Endothelial cell of umbilical vein (primary cell): ENCODE measurements at regions not wholly inside any gene's neighbourhood (a gene's known extent, or its start where the extent isn't known, plus 50 kb on each side); places are given as distances from the start of the nearest gene placed in this dataset.

Source experiments
- BruUV-seq: library from RNA; stranded (reverse); fragments of 400-500 nt; replicated peaks from 2 replicates; lab custom pipeline; 2021; lab: Mats Ljungman, UMichigan
- CTCF ChIA-PET: fragments of 300-600, 350-600 bp; sonication (Branson Sonifier 250); formaldehyde crosslinking; loops from one replicate; lab custom pipeline; 2021; ENCODE audit warnings: antibody characterized with exemption, inconsistent platforms; lab: Charles Lee
- POLR2A ChIA-PET: fragments of 300-600, 350-600 bp; sonication (Branson Sonifier 250); formaldehyde crosslinking; loops from one replicate; lab custom pipeline; 2021; ENCODE audit warnings: antibody characterized with exemption, inconsistent platforms; lab: Charles Lee
- DNase-seq: peaks from one replicate; pipeline ENCODE4 v3.0.0-alpha.2; 2011; ENCODE audit warnings: low read depth, low spot score
- FAIRE-seq: peaks from 2 replicates; lab custom pipeline; 2011; peaks lifted over from hg19 to GRCh38; lab: Jason Lieb, UNC
- H2AFZ ChIP-seq: 2 replicates; pipeline ENCODE4 v1.6.0; 2012; ENCODE audit warnings: low read depth, low read length, control low read depth, inconsistent platforms
- H3K27ac ChIP-seq: 2 replicates; pipeline ENCODE4 v1.5.1; 2011; ENCODE audit warnings: low read depth, mild to moderate bottlenecking, control low read depth, low read length, moderate library complexity; ENCODE audit not compliant: insufficient read depth
- H3K27me3 ChIP-seq, 2 experiments: 2 replicates each; pipeline versions ENCODE4 v1.6.0 to v1.6.1; 2011; ENCODE audit warnings: low read length in 2 of 2, mixed read lengths in 1 of 2; ENCODE audit not compliant: control insufficient read depth in 2 of 2, insufficient read depth in 2 of 2
- H3K36me3 ChIP-seq, 2 experiments: 2 replicates in 1 of 2; 3 replicates in 1 of 2; pipeline ENCODE4 v1.5.1; 2011; ENCODE audit warnings: low read length in 2 of 2, mild to moderate bottlenecking in 1 of 2, moderate library complexity in 1 of 2; ENCODE audit not compliant: control insufficient read depth in 2 of 2, insufficient read depth in 2 of 2; ENCODE audit errors: extremely low read depth in 1 of 2
- H3K4me1 ChIP-seq: 3 replicates; pipeline ENCODE4 v1.5.1; 2011; ENCODE audit warnings: mild to moderate bottlenecking, low read length; ENCODE audit not compliant: control insufficient read depth, insufficient read depth; ENCODE audit errors: extremely low read depth
- H3K4me2 ChIP-seq: 2 replicates; pipeline ENCODE4 v1.6.1; 2011; ENCODE audit warnings: low read length, control low read depth, mixed read lengths; ENCODE audit not compliant: insufficient read depth
- H3K4me3 ChIP-seq, 3 experiments: fragments of 200-600 bp in 1 of 3; sonication (generic), shearing (Covaris generic) in 1 of 3; replicated peaks in 1 of 3; 2 replicates each; pipeline ENCODE4 v1.5.1; 2011 to 2016; ENCODE audit warnings: control low read depth in 3 of 3, low read length in 3 of 3, mild to moderate bottlenecking in 2 of 3, inconsistent platforms in 1 of 3, low read depth in 1 of 3, moderate library complexity in 1 of 3; ENCODE audit not compliant: insufficient read depth in 1 of 3
- H3K79me2 ChIP-seq: 2 replicates; pipeline ENCODE4 v1.6.0; 2012; ENCODE audit warnings: low read length, inconsistent platforms; ENCODE audit not compliant: control insufficient read depth, insufficient read depth
- H3K9ac ChIP-seq: replicated peaks from 2 replicates; pipeline ENCODE3; 2011; ENCODE audit warnings: low read length, control low read depth; ENCODE audit not compliant: insufficient read depth; ENCODE audit errors: extremely low read depth
- H3K9me1 ChIP-seq: replicated peaks from 3 replicates; pipeline ENCODE4 v1.6.0; 2011; ENCODE audit warnings: mild to moderate bottlenecking, low read length; ENCODE audit not compliant: control insufficient read depth, insufficient read depth; ENCODE audit errors: extremely low read depth
- H3K9me3 ChIP-seq: replicated peaks from 2 replicates; pipeline ENCODE4 v1.5.1; 2012; ENCODE audit warnings: low read length, inconsistent platforms; ENCODE audit not compliant: control insufficient read depth, insufficient read depth
- H4K20me1 ChIP-seq: replicated peaks from 2 replicates; pipeline ENCODE3; 2011; ENCODE audit warnings: mild to moderate bottlenecking, low read length; ENCODE audit not compliant: control insufficient read depth, insufficient read depth; ENCODE audit errors: extremely low read depth
- CTCF ChIP-seq, 2 donors: IDR thresholded peaks; 1 replicate in 1 of 2; 2 replicates in 1 of 2; pipeline ENCODE4 v1.5.1; 2011; ENCODE audit warnings: low read length in 2 of 2, mild to moderate bottlenecking in 2 of 2, moderate library complexity in 2 of 2, control low read depth in 1 of 2, inconsistent platforms in 1 of 2, low read depth in 1 of 2; ENCODE audit not compliant: insufficient read depth in 1 of 2; ENCODE audit errors: extremely low read depth in 1 of 2
- EZH2 ChIP-seq: IDR thresholded peaks from 2 replicates; pipeline ENCODE4 v1.6.1; 2012; ENCODE audit warnings: borderline replicate concordance, low read depth, mild to moderate bottlenecking, moderate library complexity, low read length, inconsistent platforms; ENCODE audit not compliant: severe bottlenecking
- FOS ChIP-seq: IDR thresholded peaks from 2 replicates; pipeline ENCODE4 v1.6.1; 2011; ENCODE audit warnings: mild to moderate bottlenecking, low read length, moderate library complexity, borderline replicate concordance; ENCODE audit not compliant: insufficient read depth
- GATA2 ChIP-seq: IDR thresholded peaks from 2 replicates; pipeline ENCODE4 v1.7.0; 2011; ENCODE audit warnings: low read depth, mild to moderate bottlenecking, moderate library complexity, mixed read lengths, low read length; ENCODE audit not compliant: insufficient read length, insufficient read depth
- JUN ChIP-seq: IDR thresholded peaks from 2 replicates; pipeline ENCODE4 v1.6.1; 2011; ENCODE audit warnings: borderline replicate concordance, low read depth; ENCODE audit not compliant: insufficient read length, insufficient read depth
- MYC ChIP-seq: IDR thresholded peaks from one replicate; pipeline ENCODE4 v1.6.1; 2011; ENCODE audit warnings: mild to moderate bottlenecking, low read depth, low read length
- POLR2A ChIP-seq: IDR thresholded peaks from 2 replicates; pipeline ENCODE4 v1.6.1; 2012; ENCODE audit warnings: low read depth, mild to moderate bottlenecking, control low read depth, low read length
- POLR2AphosphoS5 ChIP-seq: IDR thresholded peaks from 2 replicates; pipeline ENCODE4 v1.6.1; 2012; ENCODE audit warnings: low read depth, mild to moderate bottlenecking, control low read depth, low read length, moderate library complexity; ENCODE audit not compliant: insufficient read depth
- dilution Hi-C: fragments of 300-500 bp; cut with MboI; formaldehyde crosslinking; loops from one replicate; pipeline ENCODE4 v1.15.0; 2019; ENCODE audit warnings: low sequenced_read_pairs; ENCODE audit not compliant: extremely low pct_ligation_motif_present
- intact Hi-C: fragments of 100-400 bp; cut with micrococcal nuclease; formaldehyde crosslinking; loops from one replicate; pipeline ENCODE4 v1.10.0; 2022
- TF ChIP-seq, protein P1 (sequence below): IDR thresholded peaks from 2 replicates; pipeline ENCODE4 v1.6.1; 2011; ENCODE audit not compliant: insufficient read depth, insufficient read length

- Histone ChIP-seq H3K36me3 (no peaks in the 10 kb centered on the region), H3K9me3 (no peaks in the 10 kb centered on the region), H3K4me1 (no peaks in the 10 kb centered on the region), H3K27ac (no peak overlapping the region), H3K4me3 (no peak overlapping the region), H3K27me3 (peaks cover 5 to 20% of the 10 kb centered on the region in 2 experiments), H2AFZ (no peak overlapping the region), H4K20me1 (no peaks in the 10 kb centered on the region), H3K79me2 (no peaks in the 10 kb centered on the region), H3K9me1 (no peaks in the 10 kb centered on the region), H3K4me2 (no peak overlapping the region), H3K9ac (no peak overlapping the region)
- TF ChIP-seq POLR2AphosphoS5 (no peak), MYC (no peak), CTCF (IDR thresholded peaks at IDR 0.05; ENCODE audit: extremely low read depth in 1 of 2, insufficient read depth in 1 of 2, low read depth in 1 of 2, low read length in 2 of 2) (no peak), POLR2A (no peak), EZH2 (no peak), JUN (no peak), GATA2 (no peak), FOS (no peak)
- TF ChIP-seq, protein P1, sequence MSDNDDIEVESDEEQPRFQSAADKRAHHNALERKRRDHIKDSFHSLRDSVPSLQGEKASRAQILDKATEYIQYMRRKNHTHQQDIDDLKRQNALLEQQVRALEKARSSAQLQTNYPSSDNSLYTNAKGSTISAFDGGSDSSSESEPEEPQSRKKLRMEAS, result no peak
- BruUV-seq, result no TSS peak
- FAIRE-seq (no peak), DNase-seq (no peak)
- ChIA-PET POLR2A (no interaction called here), CTCF (interaction anchor here (1.2 to 1.6 kb wide), 2 partner anchors 8 to 326 kb away, joined by 3 to 4 read pairs; no protein-coding TSS in a partner anchor)
- intact Hi-C loops, result no loop called here
- dilution Hi-C loops, result no loop called here
These were observed 62.3 kb downstream of the ZIC5 start for GRCh38 chr13:99909097-99909835.
